Islet precursor cell (in vitro differentiated cells): ENCODE measurements at regions not wholly inside any gene's neighbourhood (a gene's known extent, or its start where the extent isn't known, plus 50 kb on each side); places are given as distances from the start of the nearest gene placed in this dataset.
"Not testable (repeated sequence)": the region's sequence is repeated elsewhere in the genome, so short reads cannot be mapped to it uniquely, and the experiment has no call there.

Source experiments
- DNase-seq: peaks from one replicate; pipeline ENCODE4 v3.0.0-alpha.2; 2018

DNA sequence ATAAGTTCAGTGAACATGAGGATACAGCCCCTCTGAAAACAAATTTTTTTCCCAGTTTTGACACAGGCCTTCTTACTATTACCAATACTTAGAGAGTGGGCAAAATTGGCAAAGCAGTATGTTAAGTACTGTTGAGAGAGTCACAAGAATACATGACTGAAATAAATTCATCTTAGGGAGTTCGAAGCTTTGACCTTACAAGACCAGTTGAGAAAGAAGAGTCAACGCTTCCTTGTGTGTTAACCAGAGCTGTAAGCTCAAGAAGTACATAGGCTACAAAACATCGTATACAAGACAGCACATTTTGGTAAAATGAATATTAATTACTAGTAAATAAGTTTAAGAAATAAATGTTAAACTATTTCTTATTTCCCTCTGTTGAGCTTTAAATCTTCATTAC is 164.4 kb upstream of the RORA start:
- no peak for DNase-seq

DNA sequence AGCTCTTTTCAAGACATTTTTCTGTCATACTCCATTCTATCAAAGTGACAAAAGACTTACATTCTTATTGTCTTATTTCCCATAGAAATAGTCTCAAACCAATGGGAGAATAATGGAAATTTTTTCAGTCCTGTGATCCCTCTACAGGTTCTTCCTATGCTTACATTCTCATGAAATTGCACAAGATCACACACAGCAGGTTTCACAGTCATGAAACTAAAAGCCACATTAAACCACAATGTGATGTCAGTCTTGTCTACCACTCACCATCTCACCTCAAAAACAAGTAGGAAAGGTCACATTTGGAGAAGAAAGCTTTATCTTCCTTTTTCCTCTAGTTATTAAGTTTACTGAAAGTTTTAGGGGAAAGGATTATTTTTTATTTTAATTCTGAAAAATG is 161.0 kb upstream of the RORA start:
- no peak for DNase-seq

DNA sequence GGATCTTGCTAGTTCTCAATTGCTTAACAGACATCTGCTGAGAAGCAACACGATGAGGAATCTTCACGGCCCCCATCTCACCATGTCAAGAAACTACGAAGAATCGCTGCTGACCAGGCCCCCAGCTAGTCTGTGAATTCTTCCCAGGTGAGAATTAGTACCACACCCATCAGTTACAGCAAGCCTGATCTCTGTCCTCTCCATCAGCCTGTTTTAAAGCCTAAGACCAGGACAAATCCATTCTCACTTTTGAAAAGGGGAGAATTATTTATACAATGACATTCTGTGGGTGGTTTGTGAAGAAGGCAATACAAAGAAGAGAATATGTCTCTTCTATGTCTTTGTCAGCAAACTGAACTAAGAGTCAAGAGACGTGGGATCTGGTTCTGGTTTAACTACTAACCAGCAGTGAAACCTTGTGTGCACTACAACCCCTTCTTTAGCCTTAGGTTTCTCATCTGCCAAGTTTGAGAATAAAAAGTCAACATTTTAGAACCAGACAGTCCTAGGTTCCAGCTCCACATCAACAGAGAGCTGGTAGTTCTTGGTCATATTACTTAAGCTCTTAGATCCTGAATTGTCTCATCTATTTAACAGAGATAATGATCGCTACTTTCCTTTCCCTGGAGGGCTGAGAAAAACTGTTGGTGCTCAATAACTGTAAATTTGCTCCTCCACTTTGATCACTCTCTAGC is 160.4 kb upstream of the RORA start:
- no peak for DNase-seq

DNA sequence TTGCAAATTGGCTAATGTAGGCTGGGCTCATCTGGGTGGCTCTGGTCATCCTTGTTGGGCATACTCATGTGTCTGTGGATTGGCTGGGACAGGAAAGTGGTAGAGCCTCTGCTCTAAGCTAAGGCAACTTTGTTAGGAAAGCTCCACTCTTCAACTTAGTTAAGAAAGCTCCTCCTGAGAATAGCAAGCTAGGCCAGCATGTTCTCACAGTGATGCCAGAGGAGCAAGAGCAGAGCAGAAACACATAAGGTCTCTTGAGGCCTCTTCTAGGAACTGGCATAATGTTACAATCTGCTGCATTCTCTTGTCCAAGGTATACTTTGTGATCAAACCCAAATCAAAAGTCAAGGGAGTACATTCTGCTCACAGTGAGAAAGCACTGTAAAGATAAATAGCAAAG is 158.6 kb upstream of the RORA start:
- no peak for DNase-seq

DNA sequence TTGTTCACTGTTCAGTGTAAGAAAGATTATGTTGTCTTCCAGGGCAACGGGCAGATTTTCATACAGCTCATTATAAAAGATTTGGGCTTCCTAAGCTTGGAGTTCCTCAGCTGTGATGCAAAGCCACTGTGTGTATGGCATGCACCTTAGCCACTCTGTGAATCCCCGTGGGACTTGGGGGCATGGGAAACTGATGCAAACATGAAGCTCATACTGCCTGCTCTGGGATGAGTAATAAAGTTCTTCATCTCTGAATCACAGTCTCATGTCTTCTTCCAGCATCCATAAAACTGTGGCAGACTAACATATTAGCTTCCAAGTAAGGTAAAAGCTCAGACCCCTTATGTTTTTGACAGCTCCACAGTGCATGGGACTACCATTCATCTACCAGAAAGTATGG is 154.3 kb upstream of the RORA start:
- peak; percentile 56 for DNase-seq

DNA sequence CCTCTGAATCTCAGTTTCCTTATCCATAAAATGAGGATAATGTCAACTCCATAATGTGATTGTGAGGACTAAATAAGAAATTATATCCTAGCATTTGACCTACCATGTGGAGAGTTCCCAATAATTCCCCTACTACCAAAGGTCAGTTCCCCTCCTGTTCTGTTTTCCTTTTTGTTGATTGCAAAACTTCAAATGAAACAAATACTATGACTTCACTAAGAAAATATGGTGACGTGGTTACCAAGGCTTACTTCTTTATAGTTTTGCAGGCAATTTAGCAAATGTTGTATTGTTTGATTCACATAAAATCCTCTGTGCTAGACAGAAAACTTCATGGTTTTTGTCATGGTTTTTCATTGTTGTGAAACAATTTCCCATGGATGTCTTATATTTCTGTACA is 153.8 kb upstream of the RORA start:
- DNase-seq, result no peak

DNA sequence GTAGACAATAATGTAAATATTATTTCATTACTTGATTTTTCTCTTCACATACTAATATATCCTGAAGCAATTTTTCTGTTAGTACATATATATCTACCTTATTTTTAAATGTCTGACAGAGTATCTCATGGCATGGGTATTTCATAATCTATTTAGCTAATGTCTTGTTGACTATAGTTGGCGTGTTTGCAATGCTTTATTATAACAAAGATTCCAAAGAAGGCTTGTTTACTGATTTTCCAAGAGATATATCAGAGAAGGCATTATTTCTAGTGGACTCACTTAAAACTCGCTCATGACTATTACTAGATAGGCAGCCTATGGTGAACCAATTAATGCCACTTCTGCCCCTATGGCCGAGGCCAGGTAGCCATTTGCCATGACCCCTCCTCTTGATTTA is 152.4 kb upstream of the RORA start:
- DNase-seq, result no peak

DNA sequence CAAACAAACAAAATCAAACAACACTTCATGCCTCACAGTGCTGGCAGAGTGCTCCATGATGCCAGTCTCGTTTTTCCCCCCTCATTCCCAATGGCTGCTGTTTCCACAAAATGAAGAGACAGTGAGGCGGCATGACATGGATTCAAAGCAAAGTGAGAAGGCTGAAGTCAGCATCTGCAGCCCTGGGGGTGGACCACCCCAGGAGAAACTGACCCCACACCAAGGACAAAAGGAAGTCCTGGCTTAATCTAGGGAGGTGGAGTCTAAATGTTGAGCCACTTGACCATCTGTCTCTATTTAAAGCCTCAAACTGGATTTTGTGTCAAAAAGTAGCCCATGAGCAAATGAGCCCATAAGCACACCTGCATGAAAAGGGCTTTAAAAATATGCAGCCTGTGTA is 151.2 kb upstream of the RORA start:
- no peak for DNase-seq

DNA sequence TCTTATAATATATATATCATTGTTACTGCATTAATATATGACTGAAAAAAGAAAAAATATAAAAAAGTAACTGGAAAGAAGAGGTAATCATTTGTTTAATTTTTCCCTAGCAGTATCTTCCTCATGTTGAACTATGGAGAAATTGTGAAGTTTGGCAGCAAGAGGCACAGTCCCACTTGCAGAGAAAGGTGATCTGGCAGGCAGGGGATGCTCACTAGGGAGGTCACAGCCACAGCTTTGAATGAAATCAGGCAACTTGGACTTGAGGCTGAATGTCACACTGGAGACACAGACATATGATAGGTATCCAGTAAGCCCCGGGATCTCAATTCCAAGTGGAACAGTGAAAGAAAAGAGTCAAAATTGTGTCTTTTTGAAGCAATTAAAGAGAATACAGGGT is 149.9 kb upstream of the RORA start:
- no peak for DNase-seq

DNA sequence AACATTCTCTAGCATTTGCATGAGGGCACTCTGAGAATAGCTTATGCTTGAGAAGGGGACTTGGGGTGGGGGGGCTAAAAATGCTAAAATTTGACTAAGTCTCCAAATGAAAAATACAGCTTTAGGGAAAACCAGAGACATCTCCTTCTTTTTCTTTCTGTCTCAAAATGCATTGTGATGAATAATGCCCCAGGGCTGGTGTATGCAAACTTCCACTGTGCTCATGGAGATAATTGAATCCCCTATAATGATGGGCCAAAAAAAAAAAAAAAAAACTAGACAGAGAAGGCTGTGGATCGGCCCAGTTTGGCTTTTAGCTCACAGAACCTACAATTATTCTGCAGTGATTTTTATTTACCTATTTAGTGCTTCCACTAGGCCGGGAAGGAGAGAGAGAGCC is 147.9 kb upstream of the RORA start:
- no peak for DNase-seq

DNA sequence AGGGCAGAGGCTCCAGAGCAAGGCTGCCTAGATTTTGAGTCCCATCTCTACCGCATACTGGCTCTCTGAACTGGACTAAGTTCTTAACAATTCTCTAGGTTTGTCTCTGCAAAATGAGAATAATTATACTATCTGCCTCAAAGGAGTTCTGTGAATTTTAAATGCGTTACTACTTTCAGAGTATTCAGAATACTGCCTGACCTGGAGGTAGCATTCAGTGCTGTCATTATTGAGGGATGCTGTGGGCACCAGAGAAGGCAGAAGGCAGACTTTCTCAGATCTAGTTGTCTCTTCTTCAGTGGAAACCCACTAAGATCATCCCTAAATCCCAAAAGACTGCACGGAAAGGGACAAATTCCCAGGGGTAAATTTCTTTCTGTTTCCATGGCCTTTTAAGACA is 147.4 kb upstream of the RORA start:
- no peak for DNase-seq

DNA sequence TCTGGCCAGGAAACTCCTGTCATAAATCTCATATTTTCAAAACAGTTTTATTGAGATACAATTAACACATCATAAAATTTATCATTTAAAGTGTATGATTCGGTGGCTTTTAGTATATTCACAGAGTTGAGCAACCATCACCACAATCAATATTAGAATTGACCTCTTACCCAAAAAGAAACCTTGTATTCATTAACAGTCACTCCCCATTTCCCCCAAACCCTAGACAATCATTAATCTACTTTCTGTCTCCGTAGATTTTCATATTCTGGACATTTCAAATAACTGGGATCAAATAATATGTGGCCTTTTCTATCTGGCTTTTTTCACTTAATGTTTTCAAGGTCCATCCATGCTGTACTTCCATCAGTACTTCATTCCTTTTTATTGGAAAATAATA is 145.7 kb upstream of the RORA start:
- no peak for DNase-seq

DNA sequence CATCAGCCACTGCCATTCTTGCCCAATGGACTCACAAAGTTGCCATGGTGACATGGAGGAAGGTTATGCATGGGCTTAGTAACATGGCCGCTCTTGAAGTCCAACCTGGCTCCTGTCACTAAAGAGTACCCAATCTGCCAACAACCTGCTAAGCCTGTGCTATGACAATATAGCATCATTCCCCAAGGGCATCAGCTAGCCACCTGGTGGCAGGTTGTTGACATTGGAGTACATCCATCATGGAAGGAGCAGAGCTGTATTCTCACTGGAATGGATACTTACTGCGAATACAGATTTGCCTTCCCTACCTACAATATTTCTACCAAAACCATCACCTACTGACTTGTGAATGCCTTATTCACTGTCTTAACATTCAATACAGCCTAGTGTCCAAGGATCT is 138.9 kb upstream of the RORA start:
- DNase-seq, result no peak

DNA sequence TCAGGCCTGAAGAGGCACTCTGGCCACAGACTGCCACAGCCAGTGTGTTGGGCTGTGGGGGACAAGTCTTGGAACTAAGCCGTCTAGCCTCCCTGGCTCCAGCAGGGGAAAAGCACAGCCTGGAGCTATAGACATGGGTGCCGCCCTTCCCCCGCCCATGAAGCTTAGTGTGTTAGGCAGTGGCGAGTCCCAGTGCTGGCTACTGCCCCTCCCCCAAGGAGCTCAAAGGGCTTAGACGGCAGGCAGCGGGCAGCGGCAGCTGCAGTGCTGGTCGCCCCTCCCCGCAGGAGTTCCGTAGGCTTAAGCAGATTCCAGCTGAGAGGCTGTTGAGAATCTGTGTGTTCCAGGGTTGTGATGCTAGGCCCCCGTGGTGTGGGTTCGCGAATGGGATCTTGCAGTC is 135.8 kb upstream of the RORA start:
- DNase-seq, result peak; percentile 95

DNA sequence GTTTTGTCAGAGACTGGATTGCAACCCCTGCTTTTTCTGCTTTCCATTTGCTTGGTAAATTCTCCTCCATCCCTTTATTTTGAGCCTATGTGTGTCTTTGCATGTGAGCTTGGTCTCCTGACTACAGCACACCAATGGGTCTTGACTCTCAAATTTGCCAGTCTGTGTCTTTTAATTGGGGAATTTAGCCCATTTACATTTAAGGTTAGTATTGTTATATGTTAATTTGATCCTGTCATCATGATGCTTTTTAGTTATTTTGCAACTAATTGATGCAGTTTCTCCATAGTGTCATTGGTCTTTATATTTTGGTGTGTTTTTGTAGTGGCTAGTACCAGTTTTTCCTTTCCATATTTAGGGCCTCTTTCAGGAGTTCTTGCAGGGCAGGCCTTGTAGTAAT is 133.8 kb upstream of the RORA start:
- not testable (repeated sequence) for DNase-seq

DNA sequence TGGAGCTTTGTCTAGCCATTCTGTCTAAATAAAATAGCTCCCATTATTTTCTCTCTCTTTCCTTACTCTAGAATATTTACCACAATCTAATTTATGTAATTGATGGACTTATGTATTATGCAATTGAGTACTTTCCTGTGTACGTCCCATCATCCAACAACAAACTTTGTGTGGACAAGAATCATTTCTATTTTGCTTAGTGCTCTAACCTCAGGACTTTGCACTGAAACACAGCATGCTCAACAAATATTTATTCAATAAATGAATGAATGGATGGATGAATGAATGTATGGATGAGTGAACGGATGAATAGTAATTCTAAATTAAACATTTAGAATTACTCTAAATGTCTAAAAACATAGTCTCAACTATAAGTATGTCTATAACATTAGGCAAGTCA is 115.2 kb upstream of the RORA start:
- no peak for DNase-seq

DNA sequence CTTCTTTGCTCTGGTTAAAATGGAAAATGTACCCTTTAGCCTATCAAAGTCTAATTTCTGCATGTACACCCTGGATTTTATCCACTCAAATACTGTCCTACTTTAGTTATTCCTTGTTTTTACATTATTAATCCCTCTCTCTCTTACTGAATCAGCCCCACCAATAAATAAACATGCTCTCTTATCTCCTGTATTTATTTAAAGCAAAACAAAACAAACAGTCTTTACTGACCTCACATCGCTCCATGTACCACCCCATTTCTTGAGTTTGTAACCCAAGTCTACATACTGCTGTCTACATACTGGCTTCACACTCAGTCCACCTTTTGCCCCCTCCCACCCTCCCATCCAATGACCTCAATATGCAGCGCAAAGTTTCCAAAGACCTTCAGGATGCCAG is 113.3 kb upstream of the RORA start:
- no peak for DNase-seq

DNA sequence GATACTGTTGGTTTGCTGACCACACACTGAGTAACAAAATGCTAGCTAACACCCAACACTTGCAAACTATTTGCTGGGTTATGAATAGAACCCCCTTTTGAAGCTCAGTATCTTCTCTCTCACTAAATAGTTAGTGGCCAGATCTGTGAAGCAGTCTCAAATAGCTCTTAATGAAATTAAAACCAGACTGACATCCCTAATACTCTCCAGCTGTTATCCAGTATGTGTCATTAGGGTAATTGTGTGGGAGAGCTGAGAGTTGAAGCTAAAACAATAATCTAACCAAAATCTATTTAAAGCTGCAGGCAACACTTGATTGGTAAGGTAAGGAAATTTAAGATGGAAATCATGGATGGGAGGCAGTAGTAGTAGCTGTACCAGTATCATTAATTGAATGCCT is 110.4 kb upstream of the RORA start:
- no peak for DNase-seq

DNA sequence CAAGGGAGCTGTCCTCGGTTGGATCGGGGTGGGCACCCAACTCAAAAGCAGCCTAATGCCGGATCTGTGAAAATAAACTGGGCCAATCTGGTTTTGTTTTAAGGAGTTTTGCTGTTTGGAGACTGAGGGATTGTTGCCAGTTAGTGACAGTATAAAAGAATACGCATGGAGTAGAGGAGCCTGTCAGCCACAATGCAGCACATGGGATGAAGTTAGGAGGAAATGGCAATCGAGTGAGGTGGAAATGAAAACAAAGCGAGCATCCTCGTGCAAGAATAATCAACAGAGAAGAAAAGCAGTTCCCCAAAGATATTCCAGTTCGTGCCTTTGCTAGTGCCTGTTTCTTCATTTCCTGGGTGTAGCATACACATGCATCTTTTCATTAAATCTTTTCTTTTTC is 108.4 kb upstream of the RORA start:
- no peak for DNase-seq

DNA sequence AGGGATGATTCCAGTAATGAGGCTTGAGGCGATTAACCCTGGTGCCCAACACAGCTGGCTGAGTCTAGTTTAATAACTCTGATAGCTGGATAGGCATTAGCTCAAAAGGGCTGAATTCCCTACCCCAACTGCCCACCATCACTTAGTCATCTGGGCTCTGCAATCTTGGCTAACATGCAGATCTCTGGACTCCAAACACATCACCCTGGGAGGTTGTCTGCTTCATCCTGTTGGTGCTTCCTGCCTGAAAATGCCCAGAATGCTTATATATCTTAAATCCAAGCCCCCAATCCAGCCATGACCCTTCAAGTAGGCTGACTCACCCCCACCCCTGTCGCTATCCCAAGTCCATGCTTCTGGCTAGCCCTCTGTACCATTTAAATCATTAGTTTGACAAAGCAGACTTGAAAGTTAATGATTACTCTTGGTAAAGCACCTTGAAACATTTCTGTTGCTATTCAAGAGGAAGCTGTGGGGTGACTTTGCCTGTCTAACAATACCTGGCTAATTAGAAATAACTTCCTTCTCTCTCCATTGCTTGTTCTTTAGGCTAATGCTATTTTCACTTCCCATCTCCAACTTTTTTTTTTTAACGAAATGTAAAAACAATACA is 107.0 kb upstream of the RORA start:
- DNase-seq, result no peak

DNA sequence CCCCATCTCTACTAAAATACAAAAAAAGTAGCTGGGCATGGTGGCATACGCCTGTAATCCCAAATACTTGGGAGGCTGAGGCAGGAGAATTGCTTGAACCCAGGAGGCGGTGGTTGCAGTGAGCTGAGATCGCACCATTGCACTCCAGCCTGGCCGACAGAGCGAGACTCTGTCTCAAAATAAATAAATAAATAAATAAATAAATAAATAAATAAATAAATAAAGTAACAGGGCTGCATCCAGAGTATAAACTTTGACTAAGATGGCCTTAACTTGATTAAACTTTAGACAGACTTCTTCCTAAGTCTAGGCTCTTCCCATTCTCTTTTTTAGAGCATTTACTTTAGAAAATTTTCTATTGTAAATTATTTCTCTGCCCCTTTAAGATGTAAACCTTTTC is 105.6 kb upstream of the RORA start:
- DNase-seq, result not testable (repeated sequence)

DNA sequence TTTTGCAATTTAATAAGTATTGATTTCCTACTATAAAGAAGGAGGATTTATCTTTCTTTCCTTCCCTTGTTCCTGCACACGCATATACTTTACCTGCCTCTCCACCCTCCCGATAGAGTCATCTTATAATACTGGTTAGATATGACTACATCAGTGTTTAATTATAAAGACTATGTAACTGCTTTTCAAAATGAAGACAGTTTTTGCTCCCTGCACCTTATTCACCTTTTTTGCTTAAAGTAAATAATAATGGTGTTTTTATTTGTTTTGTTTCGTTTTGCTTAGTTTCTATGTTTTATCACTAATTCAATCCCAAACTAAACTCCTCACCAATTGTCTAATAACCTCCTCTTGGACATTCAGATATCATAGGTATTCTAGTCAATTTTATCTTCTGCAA is 101.9 kb upstream of the RORA start:
- no peak for DNase-seq

DNA sequence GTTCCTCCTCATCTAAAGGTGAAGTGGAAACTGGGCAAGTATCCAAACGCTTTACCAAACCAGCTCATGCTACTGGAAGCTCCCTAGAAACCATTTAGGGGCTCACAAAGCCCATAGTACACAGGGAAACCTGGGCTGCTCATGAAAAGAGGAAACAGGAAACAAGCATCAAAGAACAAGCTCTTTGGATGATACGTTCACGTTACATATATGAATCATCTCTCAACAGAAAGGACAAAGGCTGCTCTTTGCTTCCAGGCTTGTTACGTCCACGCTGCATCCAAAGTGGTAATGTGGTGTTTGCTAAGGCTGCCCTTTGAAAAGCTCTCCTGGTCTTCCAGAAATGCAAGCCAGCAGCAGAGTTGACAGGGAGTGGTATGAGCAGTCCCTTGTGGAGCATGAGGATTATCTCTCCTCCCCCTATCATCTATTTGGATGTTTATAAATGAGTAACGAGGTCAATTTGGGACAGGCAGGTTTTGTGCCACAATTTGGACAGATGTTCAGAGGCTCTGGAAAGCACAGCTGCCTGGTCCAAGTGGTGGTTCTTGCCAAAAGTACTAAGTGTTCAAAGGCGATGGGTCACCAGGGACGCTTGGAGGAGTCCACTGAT is 98.0 kb upstream of the RORA start:
- DNase-seq, result no peak

DNA sequence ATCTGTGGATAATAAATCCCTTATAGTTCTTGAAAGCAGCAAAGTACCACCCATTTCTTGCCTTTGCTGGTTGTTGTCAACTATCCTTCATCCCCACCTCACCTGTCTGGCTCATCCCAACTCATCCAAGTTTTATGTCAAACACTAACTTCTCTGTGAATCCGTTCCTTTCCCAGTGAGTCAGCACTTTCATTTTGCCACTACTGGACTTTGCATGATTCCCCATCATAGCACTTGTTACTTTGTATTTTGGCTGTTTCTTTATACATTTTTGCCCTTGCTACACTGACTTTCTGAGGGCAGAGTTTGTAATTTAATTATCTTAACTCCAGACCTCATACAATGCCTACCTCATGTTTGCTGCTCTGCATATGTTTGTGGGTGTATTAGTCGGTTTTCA is 90.8 kb upstream of the RORA start:
- no peak for DNase-seq
